Lung (tissue), 11 donors: ENCODE measurements at regions not wholly inside any gene's neighbourhood (a gene's known extent, or its start where the extent isn't known, plus 50 kb on each side); places are given as distances from the start of the nearest gene placed in this dataset.

Experiments
- ATAC-seq: fragments of 200-7000 bp; cut with Tn5 transposase; one replicate; pipeline ENCODE4 v1.9.1; 2020; ENCODE audit warnings: moderate number of reproducible peaks; ENCODE audit not compliant: insufficient read depth, low FRiP score
- DNase-seq, 3 donors: peaks; one replicate each; pipeline ENCODE4 v3.0.0-alpha.2; 2013 to 2017
- H3K27ac ChIP-seq, 2 donors: one replicate each; pipeline ENCODE4 v1.5.1; 2013; ENCODE audit warnings: mild to moderate bottlenecking in 2 of 2, moderate library complexity in 2 of 2, control low read depth in 1 of 2, inconsistent platforms in 1 of 2, low read depth in 1 of 2, low read length in 1 of 2
- H3K27me3 ChIP-seq, 3 donors: one replicate each; pipeline ENCODE4 v1.5.1; 2013; ENCODE audit warnings: low read length in 2 of 3; ENCODE audit not compliant: control insufficient read depth in 3 of 3, insufficient read depth in 3 of 3
- H3K36me3 ChIP-seq, 4 donors: one replicate each; pipeline ENCODE4 v1.5.1; 2013; ENCODE audit warnings: low read length in 4 of 4, mild to moderate bottlenecking in 1 of 4, moderate library complexity in 1 of 4; ENCODE audit not compliant: control insufficient read depth in 4 of 4, insufficient read depth in 4 of 4
- H3K4me1 ChIP-seq, 5 donors: one replicate each; pipeline ENCODE4 v1.5.1; 2013; ENCODE audit warnings: low read length in 5 of 5, mild to moderate bottlenecking in 2 of 5, moderate library complexity in 1 of 5; ENCODE audit not compliant: control insufficient read depth in 5 of 5, insufficient read depth in 5 of 5
- H3K4me3 ChIP-seq: one replicate; pipeline ENCODE4 v1.5.1; 2013; ENCODE audit warnings: mild to moderate bottlenecking, control low read depth, moderate library complexity
- H3K9ac ChIP-seq, 2 donors: one replicate each; pipeline ENCODE4 v1.5.1; 2013; ENCODE audit warnings: low read length in 2 of 2, control low read depth in 1 of 2; ENCODE audit not compliant: insufficient read depth in 1 of 2
- H3K9me3 ChIP-seq, 4 donors: one replicate each; pipeline ENCODE4 v1.5.1; 2013; ENCODE audit warnings: low read length in 3 of 4, mild to moderate bottlenecking in 1 of 4, moderate library complexity in 1 of 4; ENCODE audit not compliant: control insufficient read depth in 4 of 4, insufficient read depth in 3 of 4
- CTCF ChIP-seq: IDR thresholded peaks from 2 replicates; pipeline ENCODE4 v1.5.1; 2012; ENCODE audit warnings: mild to moderate bottlenecking; ENCODE audit errors: control extremely low read depth, extremely low read depth
- WGBS, 2 donors: extraction: QIAGEN DNeasy Blood & Tissue Kit; methylation state at CpG; one replicate each; pipeline ENCODE4 v1.1.7; 2013; 5-methylcytosine and 5-hydroxymethylcytosine counted together
- donor health status: control.
- donor health status: control.
- donor health status: Bipolar disorder and iron deficiency.
- donor health status: healthy.
- donor health status: DM: yes; HTN: yes; CAD: no.

DNA sequence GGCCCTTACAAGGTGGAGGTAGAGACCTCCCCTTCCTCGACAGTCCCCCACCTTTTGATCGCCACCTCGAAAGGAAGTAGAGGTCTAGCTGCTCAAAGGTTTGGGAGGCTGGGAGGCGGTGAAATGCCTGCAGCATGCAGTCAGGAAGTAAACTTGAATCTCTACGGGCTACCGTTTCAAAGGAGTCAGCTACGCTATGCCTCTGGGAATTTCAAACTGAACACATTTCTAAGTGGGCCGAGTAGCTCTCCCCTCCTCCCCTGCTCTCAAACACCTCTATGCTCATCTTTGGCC, 68.0 kb downstream of the CXCL12 start:
- no peak for TF ChIP-seq CTCF
- Histone ChIP-seq H3K9ac (no peak overlapping the region), H3K4me3 (no peak overlapping the region), H3K27me3 (no peaks in the 10 kb centered on the region), H3K36me3 (no peaks in the 10 kb centered on the region), H3K9me3 (no peaks in the 10 kb centered on the region), H3K27ac (no peak overlapping the region), H3K4me1 (no peaks in the 10 kb centered on the region)
- ATAC-seq (no peak), DNase-seq (no peak)
- 89% methylated on average over 8 of the region's 8 CpGs for WGBS, 2 donors

GRCh38 chr10:44316187-44316921, 68.5 kb downstream of the CXCL12 start:
- 82 to 83% methylated on average over 8 of the region's 8 CpGs for WGBS, 2 donors
- no peak for TF ChIP-seq CTCF
- Histone ChIP-seq H3K27ac (no peak overlapping the region), H3K9me3 (no peaks in the 10 kb centered on the region), H3K27me3 (no peaks in the 10 kb centered on the region), H3K4me3 (no peak overlapping the region), H3K9ac (no peak overlapping the region), H3K36me3 (no peaks in the 10 kb centered on the region), H3K4me1 (peaks cover 0 to 2% (median 0%) of the 10 kb centered on the region in 5 donors)
- ATAC-seq (no peak), DNase-seq (no peak)

- ATAC-seq (no peak), DNase-seq (no peak)
- Histone ChIP-seq H3K4me3 (no peak overlapping the region), H3K4me1 (peaks cover 0 to 11% (median 6%) of the 10 kb centered on the region in 5 donors), H3K27me3 (no peaks in the 10 kb centered on the region), H3K9me3 (no peaks in the 10 kb centered on the region), H3K9ac (no peak overlapping the region), H3K27ac (no peak overlapping the region), H3K36me3 (no peaks in the 10 kb centered on the region)
- 84 to 89% methylated on average over 6 of the region's 6 CpGs for WGBS, 2 donors
- no peak for TF ChIP-seq CTCF
These were observed 70.0 kb downstream of the CXCL12 start for GRCh38 chr10:44314802-44315460.
